ENCODE measurements at regions not wholly inside any gene's neighbourhood (a gene's known extent, or its start where the extent isn't known, plus 50 kb on each side); places are given as distances from the start of the nearest gene placed in this dataset.

GRCh38 chr10:1935912-1936311 is 198.6 kb upstream of the ADARB2 start:
- Histone ChIP-seq H3K36me3 (ENCODE audit: control insufficient read depth in 4 of 4, insufficient read depth in 3 of 4, low read depth in 1 of 4, low read length in 3 of 4) (no peaks in the 10 kb centered on the region), H3K9ac (ENCODE audit: low read depth in 1 of 2, low read length in 2 of 2) (no peak overlapping the region), H3K4me1 (ENCODE audit: control insufficient read depth in 4 of 4, insufficient read depth in 4 of 4, low read length in 3 of 4) (no peaks in the 10 kb centered on the region), H3K4me3 (ENCODE audit: low read depth in 1 of 3, low read length in 3 of 3) (no peak overlapping the region), H3K27ac (ENCODE audit: low read depth in 1 of 2, low read length in 2 of 2) (no peak overlapping the region), H3K9me3 (ENCODE audit: control insufficient read depth in 4 of 4, low read length in 3 of 4) (no peaks in the 10 kb centered on the region), H3K27me3 (ENCODE audit: control insufficient read depth in 4 of 4, insufficient read depth in 4 of 4, low read length in 3 of 4) (no peaks in the 10 kb centered on the region)
- no peak for TF ChIP-seq EGR1 (IDR thresholded peaks at IDR 0.05; ENCODE audit: low read depth in 2 of 2)
- TF ChIP-seq GABPA (IDR thresholded peaks at IDR 0.05 in 1 of 2, conservative IDR thresholded peaks at IDR 0.05 in 1 of 2): no peak
- no peak for TF ChIP-seq ATF3 (IDR thresholded peaks at IDR 0.05)
- TF ChIP-seq NR2F2 (IDR thresholded peaks at IDR 0.05): no peak
- no peak for TF ChIP-seq YY1 (IDR thresholded peaks at IDR 0.05)
- no peak for TF ChIP-seq FOXA1 (IDR thresholded peaks at IDR 0.05)
- no peak for TF ChIP-seq JUND (IDR thresholded peaks at IDR 0.05)
- TF ChIP-seq MAX (IDR thresholded peaks at IDR 0.05): no peak
- TF ChIP-seq RXRA (IDR thresholded peaks at IDR 0.05): no peak
- TF ChIP-seq TAF1 (conservative IDR thresholded peaks at IDR 0.05): no peak
- no peak for TF ChIP-seq FOXA2 (IDR thresholded peaks at IDR 0.05)
- no peak for TF ChIP-seq ZBTB33 (IDR thresholded peaks at IDR 0.05)
- no peak for DNase-seq (ENCODE audit: low spot score)
- WGBS: 75% methylated on average over 4 of the region's 4 CpGs

- Histone ChIP-seq H3K36me3 (ENCODE audit: control insufficient read depth in 4 of 4, insufficient read depth in 3 of 4, low read depth in 1 of 4, low read length in 3 of 4) (no peaks in the 10 kb centered on the region), H3K4me3 (ENCODE audit: low read depth in 1 of 3, low read length in 3 of 3) (no peak overlapping the region), H3K27ac (ENCODE audit: low read depth in 1 of 2, low read length in 2 of 2) (no peak overlapping the region), H3K4me1 (ENCODE audit: control insufficient read depth in 4 of 4, insufficient read depth in 4 of 4, low read length in 3 of 4) (no peaks in the 10 kb centered on the region), H3K27me3 (ENCODE audit: control insufficient read depth in 4 of 4, insufficient read depth in 4 of 4, low read length in 3 of 4) (no peaks in the 10 kb centered on the region), H3K9ac (ENCODE audit: low read depth in 1 of 2, low read length in 2 of 2) (no peak overlapping the region), H3K9me3 (ENCODE audit: control insufficient read depth in 4 of 4, low read length in 3 of 4) (no peaks in the 10 kb centered on the region)
- WGBS: 77% methylated on average over 16 of the region's 16 CpGs
- DNase-seq (ENCODE audit: low spot score): no peak
- TF ChIP-seq GABPA (IDR thresholded peaks at IDR 0.05 in 1 of 2, conservative IDR thresholded peaks at IDR 0.05 in 1 of 2): no peak
- no peak for TF ChIP-seq CTCF (IDR thresholded peaks at IDR 0.05; ENCODE audit: low read depth, low read length, missing input control)
- no peak for TF ChIP-seq REST (IDR thresholded peaks at IDR 0.05)
- no peak for TF ChIP-seq ATF3 (IDR thresholded peaks at IDR 0.05)
- TF ChIP-seq RAD21 (IDR thresholded peaks at IDR 0.05): no peak
These were observed 195.9 kb upstream of the ADARB2 start for GRCh38 chr10:1933215-1933614.
